ENCODE measurements at regions not wholly inside any gene's neighbourhood (a gene's known extent, or its start where the extent isn't known, plus 50 kb on each side); places are given as distances from the start of the nearest gene placed in this dataset.

DNA sequence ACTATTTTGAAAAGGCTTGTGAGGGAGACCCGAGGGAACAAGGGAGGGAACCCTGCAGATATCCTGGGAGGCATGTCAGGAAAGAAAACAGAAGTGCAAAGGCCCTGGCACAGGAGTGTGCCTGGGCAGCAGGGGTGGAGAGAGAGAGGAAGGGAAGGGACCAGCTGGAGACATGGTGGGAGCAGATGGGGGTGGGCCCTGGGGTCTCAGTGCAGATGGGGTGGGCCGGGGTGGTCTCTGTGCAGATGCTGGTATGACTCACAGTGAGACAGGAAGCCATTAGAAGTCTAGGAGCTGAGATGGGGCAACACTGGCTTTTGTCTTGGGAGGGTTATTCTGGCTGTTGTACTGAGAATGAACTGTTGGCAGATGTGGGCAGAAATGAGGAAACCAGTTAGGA, 363.6 kb upstream of the C1orf174 start:
- no peak for TF ChIP-seq POLR2AphosphoS5 (IDR thresholded peaks at IDR 0.05; ENCODE audit: low read depth, low read length)
- TF ChIP-seq TAF1 (IDR thresholded peaks at IDR 0.05; ENCODE audit: low read depth, low read length) = no peak
- no peak for TF ChIP-seq POLR2A (IDR thresholded peaks at IDR 0.05; ENCODE audit: low read depth, low read length)
- TF ChIP-seq SPI1 (IDR thresholded peaks at IDR 0.05; ENCODE audit: low read depth, low read length) = no peak
- no peak for TF ChIP-seq POU2F2 (IDR thresholded peaks at IDR 0.05; ENCODE audit: low read depth, low read length)
- no peak for TF ChIP-seq PAX5 (IDR thresholded peaks at IDR 0.05; ENCODE audit: insufficient read depth, low read length, severe bottlenecking)
